ENCODE measurements at regions not wholly inside any gene's neighbourhood (a gene's known extent, or its start where the extent isn't known, plus 50 kb on each side); places are given as distances from the start of the nearest gene placed in this dataset.

DNA sequence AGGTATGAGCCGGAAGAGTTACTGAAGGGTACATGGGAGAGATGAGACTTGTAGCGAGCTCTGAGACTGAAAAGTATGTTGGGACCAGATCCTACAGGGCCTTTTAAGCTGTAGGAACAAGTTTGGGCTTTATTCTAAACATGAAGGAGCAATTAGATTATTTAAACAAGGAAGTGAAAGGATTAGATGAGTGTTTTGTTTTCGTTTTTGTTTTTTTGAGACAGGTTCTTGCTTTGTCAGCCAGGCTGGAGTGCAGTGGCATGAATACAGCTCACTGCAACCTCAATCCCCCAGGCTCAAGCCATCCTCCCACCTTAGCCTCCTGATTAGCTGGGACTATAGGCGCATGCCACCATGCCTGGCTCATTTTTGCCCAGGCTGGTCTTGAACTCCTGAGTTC is 110.7 kb downstream of the C1D start:
- Histone ChIP-seq H3K9me3 (ENCODE audit: severe bottlenecking) (no peaks in the 10 kb centered on the region), H3K4me1 (ENCODE audit: insufficient read depth, poor library complexity, severe bottlenecking) (peaks cover 15% of the 10 kb centered on the region), H3K36me3 (ENCODE audit: low read depth) (no peaks in the 10 kb centered on the region), H3K27me3 (ENCODE audit: insufficient read depth, poor library complexity, severe bottlenecking) (no peaks in the 10 kb centered on the region), H3K27ac (ENCODE audit: poor library complexity, severe bottlenecking) (no peak overlapping the region), H3K4me3 (ENCODE audit: severe bottlenecking) (no peak overlapping the region)
- ATAC-seq (ENCODE audit: low read depth) = no peak
- TF ChIP-seq, protein P1, sequence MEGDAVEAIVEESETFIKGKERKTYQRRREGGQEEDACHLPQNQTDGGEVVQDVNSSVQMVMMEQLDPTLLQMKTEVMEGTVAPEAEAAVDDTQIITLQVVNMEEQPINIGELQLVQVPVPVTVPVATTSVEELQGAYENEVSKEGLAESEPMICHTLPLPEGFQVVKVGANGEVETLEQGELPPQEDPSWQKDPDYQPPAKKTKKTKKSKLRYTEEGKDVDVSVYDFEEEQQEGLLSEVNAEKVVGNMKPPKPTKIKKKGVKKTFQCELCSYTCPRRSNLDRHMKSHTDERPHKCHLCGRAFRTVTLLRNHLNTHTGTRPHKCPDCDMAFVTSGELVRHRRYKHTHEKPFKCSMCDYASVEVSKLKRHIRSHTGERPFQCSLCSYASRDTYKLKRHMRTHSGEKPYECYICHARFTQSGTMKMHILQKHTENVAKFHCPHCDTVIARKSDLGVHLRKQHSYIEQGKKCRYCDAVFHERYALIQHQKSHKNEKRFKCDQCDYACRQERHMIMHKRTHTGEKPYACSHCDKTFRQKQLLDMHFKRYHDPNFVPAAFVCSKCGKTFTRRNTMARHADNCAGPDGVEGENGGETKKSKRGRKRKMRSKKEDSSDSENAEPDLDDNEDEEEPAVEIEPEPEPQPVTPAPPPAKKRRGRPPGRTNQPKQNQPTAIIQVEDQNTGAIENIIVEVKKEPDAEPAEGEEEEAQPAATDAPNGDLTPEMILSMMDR (IDR thresholded peaks at IDR 0.05; ENCODE audit: poor library complexity, severe bottlenecking) = no peak
- DNase-seq (ENCODE audit: low spot score) = no peak

DNA sequence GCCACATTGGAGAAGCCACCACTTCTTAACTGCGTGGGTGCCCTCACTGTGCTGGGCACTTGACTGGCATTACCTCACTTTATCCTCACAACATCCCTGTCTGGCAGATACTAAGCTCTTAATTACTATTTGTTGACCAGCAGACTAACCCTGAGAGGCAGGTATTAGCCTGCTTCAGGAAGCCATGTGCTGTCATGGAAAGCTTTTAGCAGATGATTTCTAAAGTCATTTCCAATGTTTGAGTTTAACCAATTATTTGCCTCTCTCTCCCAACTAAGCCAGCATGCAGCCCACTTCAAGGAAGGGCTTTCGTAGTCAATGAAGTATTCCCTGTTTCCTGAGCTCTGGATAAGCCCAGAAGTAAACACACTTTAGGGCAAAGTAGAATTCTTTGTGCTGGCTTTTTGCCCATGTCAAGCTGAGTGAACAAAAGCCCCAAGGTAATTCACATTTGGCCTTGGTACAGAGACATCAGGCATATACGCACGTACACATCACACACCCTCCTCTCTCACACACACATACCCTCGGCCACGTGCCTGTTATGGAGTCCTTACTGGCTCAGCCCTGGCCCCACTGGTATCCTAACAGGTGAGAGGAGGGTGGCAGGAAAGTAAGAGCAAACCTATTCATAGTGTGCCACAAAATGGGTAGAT is 108.6 kb downstream of the C1D start:
- no peak overlapping the region for H3K27ac ChIP-seq (ENCODE audit: poor library complexity, severe bottlenecking)
- TF ChIP-seq, protein P1 (IDR thresholded peaks at IDR 0.05; ENCODE audit: poor library complexity, severe bottlenecking) = no peak
- no peaks in the 10 kb centered on the region for H3K36me3 ChIP-seq (ENCODE audit: low read depth)
- H3K27me3 ChIP-seq (ENCODE audit: insufficient read depth, poor library complexity, severe bottlenecking) = no peaks in the 10 kb centered on the region
- ATAC-seq (ENCODE audit: low read depth) = peak; percentile 42
- no peaks in the 10 kb centered on the region for H3K9me3 ChIP-seq (ENCODE audit: severe bottlenecking)
- H3K4me3 ChIP-seq (ENCODE audit: severe bottlenecking) = no peak overlapping the region
- DNase-seq (ENCODE audit: low spot score) = no peak
- peaks cover 15% of the 10 kb centered on the region for H3K4me1 ChIP-seq (ENCODE audit: insufficient read depth, poor library complexity, severe bottlenecking)

DNA sequence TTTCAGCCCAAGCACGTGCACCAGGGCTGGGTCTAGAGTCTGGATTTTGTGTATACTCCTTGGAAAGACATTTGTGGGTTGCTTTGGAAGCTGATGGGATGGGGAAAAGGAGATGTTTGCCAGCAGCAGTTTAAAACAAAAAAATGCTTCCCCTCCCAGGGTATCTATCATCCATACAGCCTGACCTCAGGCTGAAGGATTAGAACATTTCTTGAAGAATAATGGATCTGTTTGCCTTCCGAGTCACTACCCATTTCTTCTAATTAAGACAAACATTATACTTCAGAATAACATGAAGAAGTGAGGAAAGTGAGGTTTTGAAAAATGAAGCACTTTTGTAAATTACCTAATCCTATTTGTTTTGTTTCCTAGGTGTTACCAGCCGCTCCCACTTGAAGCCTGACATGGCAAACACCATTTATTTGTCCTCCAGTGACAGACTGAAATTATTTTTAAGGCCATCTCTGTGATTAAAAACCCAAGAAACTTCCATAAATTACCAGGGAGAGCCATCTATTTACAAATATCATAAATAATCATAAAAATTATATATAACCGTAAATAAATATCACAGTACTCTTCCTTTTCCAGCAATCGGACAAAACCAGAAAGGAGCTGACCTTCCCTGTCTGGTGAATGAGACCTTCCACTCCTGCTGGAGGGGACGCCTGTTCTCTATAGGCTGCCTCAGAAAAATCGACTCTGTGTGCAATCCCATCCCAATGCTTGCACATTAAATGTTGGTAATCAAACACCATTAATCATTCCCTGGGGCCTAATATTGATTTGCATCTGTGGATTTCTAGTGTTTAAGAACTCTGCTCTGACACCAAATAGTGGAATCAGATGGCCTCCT is 106.8 kb downstream of the C1D start:
- no peak for DNase-seq (ENCODE audit: low spot score)

DNA sequence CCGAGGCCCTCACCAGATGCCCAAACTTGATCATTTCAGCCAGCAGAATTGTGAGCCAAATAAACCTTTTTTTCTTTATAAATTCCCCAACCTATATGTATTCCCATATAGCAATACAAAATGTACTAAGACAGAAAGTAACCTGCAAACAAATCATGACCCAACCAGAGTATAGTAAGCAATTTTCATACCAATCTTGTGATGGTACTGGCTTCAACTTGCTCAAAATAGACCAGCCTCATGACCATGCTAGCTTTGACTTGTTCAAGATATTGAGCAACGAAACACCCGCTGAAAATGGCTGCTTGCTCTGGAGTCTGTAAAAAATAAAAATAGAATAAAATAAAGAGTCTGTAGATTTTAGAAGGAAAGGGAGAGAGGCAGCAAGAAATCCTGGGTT is 97.6 kb downstream of the C1D start:
- Histone ChIP-seq H3K27ac (ENCODE audit: poor library complexity, severe bottlenecking) (peak overlapping the region; percentile 77), H3K4me1 (ENCODE audit: insufficient read depth, poor library complexity, severe bottlenecking) (peaks cover 17% of the 10 kb centered on the region), H3K27me3 (ENCODE audit: insufficient read depth, poor library complexity, severe bottlenecking) (no peaks in the 10 kb centered on the region), H3K9me3 (ENCODE audit: severe bottlenecking) (no peaks in the 10 kb centered on the region), H3K36me3 (ENCODE audit: low read depth) (no peaks in the 10 kb centered on the region), H3K4me3 (ENCODE audit: severe bottlenecking) (no peak overlapping the region)
- ATAC-seq (ENCODE audit: low read depth) (peak; percentile 97), DNase-seq (ENCODE audit: low spot score) (no peak)
- TF ChIP-seq, protein P1 (IDR thresholded peaks at IDR 0.05; ENCODE audit: poor library complexity, severe bottlenecking) = no peak

More for the DNA sequence above, 106.8 kb downstream of the C1D start:
- Histone ChIP-seq H3K4me1 (ENCODE audit: insufficient read depth, poor library complexity, severe bottlenecking) (peaks cover 5% of the 10 kb centered on the region), H3K27me3 (ENCODE audit: insufficient read depth, poor library complexity, severe bottlenecking) (no peaks in the 10 kb centered on the region), H3K9me3 (ENCODE audit: severe bottlenecking) (no peaks in the 10 kb centered on the region), H3K27ac (ENCODE audit: poor library complexity, severe bottlenecking) (no peak overlapping the region), H3K36me3 (ENCODE audit: low read depth) (no peaks in the 10 kb centered on the region), H3K4me3 (ENCODE audit: severe bottlenecking) (no peak overlapping the region)
- no peak for ATAC-seq (ENCODE audit: low read depth)
- TF ChIP-seq, protein P1 (IDR thresholded peaks at IDR 0.05; ENCODE audit: poor library complexity, severe bottlenecking) = no peak

Measured in RWPE2 (cell line).